GM20000 (cell line): ENCODE measurements at regions not wholly inside any gene's neighbourhood (a gene's known extent, or its start where the extent isn't known, plus 50 kb on each side); places are given as distances from the start of the nearest gene placed in this dataset.
"Not testable (repeated sequence)": the region's sequence is repeated elsewhere in the genome, so short reads cannot be mapped to it uniquely, and the experiment has no call there.

ENCODE experiments used
- DNase-seq: peaks from one replicate; pipeline ENCODE4 v3.0.0; 2012; ENCODE audit warnings: low spot score
- TF ChIP-seq, protein P1 (sequence below): IDR thresholded peaks from 2 replicates; pipeline ENCODE4 v1.5.1; 2012; ENCODE audit warnings: mild to moderate bottlenecking, control low read depth; ENCODE audit errors: extremely low read depth, missing control alignments

GRCh38 chr10:126754966-126755365 is 84.5 kb upstream of the C10orf90 start:
- no peak for DNase-seq
- TF ChIP-seq, protein P1, sequence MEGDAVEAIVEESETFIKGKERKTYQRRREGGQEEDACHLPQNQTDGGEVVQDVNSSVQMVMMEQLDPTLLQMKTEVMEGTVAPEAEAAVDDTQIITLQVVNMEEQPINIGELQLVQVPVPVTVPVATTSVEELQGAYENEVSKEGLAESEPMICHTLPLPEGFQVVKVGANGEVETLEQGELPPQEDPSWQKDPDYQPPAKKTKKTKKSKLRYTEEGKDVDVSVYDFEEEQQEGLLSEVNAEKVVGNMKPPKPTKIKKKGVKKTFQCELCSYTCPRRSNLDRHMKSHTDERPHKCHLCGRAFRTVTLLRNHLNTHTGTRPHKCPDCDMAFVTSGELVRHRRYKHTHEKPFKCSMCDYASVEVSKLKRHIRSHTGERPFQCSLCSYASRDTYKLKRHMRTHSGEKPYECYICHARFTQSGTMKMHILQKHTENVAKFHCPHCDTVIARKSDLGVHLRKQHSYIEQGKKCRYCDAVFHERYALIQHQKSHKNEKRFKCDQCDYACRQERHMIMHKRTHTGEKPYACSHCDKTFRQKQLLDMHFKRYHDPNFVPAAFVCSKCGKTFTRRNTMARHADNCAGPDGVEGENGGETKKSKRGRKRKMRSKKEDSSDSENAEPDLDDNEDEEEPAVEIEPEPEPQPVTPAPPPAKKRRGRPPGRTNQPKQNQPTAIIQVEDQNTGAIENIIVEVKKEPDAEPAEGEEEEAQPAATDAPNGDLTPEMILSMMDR: no peak

- TF ChIP-seq, protein P1: no peak
- no peak for DNase-seq
Observed at GRCh38 chr10:126758867-126759266, 88.4 kb upstream of the C10orf90 start.

DNA sequence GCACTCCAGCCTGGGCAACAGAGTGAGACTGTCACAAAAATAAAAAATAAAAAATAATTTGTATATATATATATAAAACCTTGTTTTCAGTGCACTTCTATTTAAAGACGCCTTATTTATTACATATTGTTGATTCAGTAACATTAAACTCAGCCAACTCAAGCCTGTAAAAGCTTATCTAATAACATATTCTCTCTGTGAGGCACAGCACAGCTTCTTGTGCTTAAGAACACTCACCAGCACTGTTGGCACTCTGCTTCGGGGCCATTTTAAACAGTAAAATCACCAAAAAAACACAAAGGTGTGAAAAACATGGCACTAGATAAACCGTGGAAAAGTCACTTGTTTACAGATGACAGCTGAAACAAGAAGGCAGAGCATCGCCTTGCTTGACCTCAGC is 89.0 kb upstream of the C10orf90 start:
- no peak for DNase-seq
- TF ChIP-seq, protein P1: no peak

DNA sequence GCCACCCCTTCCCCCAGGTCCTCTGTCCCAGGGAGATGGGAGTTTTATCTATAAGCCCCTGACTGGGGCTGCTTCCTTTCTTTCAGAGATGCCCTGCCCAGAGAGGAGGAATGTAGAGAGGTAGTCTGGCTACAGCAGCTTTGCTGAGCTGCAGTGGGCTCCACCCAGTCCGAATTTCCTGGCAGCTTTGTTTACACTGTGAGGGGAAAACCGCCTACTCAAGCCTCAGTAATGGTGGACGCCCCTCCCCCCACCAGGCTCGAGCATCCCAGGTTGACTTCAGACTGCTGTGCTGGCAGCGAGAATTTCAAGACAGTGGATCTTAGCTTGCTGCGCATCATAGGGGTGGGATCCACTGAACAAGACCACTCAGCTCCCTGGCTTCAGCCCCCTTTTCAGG is 96.2 kb upstream of the C10orf90 start:
- not testable (repeated sequence) for DNase-seq

DNA sequence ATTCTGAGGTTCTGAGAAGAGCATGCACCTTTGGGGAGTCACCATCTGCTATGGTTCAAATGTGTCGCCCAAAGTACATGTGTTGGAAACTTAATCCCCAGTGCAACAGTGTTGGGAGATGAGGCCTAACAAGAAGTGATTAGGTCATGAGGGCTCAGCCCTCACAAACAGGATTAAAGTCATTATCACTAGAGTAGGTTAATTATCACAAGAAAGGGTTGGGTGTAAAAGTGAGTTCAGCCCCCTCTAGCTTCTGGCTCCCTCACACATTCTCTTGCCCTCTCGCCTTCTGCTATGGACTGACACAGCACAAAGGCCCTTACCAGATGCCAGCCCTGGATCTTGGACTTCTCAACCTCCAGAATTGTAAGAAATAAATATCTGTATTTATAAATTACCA is 100.3 kb upstream of the C10orf90 start:
- TF ChIP-seq, protein P1: no peak
- DNase-seq: no peak

GRCh38 chr10:126776168-126776567 is 105.7 kb upstream of the C10orf90 start:
- no peak for DNase-seq
- TF ChIP-seq, protein P1: no peak

GRCh38 chr10:126777714-126778113 is 107.2 kb upstream of the C10orf90 start:
- no peak for DNase-seq
- TF ChIP-seq, protein P1: no peak

- TF ChIP-seq, protein P1: no peak
- no peak for DNase-seq
Observed at GRCh38 chr10:126781450-126782216, 111.1 kb upstream of the C10orf90 start.
